ENCODE measurements at regions not wholly inside any gene's neighbourhood (a gene's known extent, or its start where the extent isn't known, plus 50 kb on each side); places are given as distances from the start of the nearest gene placed in this dataset.

DNA sequence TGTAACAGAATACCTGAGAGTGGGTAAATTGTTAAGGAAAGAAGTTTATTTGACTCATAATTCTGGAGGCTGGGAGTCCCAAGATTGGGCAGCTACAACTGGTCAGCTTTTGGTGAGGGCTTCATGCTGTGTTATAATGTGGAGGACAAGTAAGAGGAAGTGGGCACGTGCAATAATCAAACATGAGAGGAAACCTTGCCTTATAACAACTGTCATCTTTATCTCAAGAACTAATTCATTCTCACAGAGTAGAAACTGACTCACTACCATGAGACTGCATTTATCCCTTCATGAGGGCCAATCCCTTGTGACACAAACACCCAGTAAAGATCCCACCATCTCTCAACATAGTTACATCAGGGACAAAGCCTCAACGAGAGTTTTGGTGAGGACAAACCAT is 318.1 kb upstream of the NT5C1B start:
- no peaks in the 10 kb centered on the region for H3K36me3 Mint-ChIP-seq (ENCODE audit: insufficient read depth, unreplicated experiment)
- H3K4me1 Mint-ChIP-seq (ENCODE audit: low read depth, unreplicated experiment), result no peaks in the 10 kb centered on the region
- no peak overlapping the region for H3K27ac Mint-ChIP-seq (ENCODE audit: unreplicated experiment)
- H3K4me3 Mint-ChIP-seq (ENCODE audit: low read depth, unreplicated experiment), result no peak overlapping the region
- no peak for DNase-seq
- BruUV-seq (replicated peaks), result no TSS peak
- intact Hi-C loops (cut with micrococcal nuclease; ENCODE audit: unreplicated experiment), result no loop called here
- CTCF ChIA-PET, result no interaction called here
- H3K9me3 Mint-ChIP-seq (ENCODE audit: low read depth, unreplicated experiment), result no peaks in the 10 kb centered on the region
- H3K27me3 Mint-ChIP-seq (ENCODE audit: unreplicated experiment), result no peaks in the 10 kb centered on the region
- TF ChIP-seq, protein P1, sequence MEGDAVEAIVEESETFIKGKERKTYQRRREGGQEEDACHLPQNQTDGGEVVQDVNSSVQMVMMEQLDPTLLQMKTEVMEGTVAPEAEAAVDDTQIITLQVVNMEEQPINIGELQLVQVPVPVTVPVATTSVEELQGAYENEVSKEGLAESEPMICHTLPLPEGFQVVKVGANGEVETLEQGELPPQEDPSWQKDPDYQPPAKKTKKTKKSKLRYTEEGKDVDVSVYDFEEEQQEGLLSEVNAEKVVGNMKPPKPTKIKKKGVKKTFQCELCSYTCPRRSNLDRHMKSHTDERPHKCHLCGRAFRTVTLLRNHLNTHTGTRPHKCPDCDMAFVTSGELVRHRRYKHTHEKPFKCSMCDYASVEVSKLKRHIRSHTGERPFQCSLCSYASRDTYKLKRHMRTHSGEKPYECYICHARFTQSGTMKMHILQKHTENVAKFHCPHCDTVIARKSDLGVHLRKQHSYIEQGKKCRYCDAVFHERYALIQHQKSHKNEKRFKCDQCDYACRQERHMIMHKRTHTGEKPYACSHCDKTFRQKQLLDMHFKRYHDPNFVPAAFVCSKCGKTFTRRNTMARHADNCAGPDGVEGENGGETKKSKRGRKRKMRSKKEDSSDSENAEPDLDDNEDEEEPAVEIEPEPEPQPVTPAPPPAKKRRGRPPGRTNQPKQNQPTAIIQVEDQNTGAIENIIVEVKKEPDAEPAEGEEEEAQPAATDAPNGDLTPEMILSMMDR (IDR thresholded peaks at IDR 0.05; ENCODE audit: unreplicated experiment), result no peak

DNA sequence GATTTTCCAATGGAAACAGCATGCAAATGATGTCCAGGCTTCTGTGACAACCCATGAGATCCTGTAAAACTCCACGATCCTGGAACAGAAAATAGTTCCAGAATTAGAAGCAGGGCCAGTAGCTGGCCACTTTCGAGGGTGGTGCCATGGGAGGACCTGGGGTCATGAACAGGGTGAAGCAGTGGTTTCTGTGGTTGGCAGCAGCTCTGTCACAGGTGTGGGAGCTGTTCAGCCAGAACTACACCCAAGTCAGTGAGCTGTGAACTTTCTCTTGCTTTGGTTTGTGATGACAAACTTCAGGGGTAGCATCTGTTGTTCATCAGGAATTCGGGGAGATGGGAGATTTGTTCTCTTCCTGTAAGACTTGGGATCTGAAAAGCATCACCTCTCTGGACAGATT is 314.4 kb upstream of the NT5C1B start:
- intact Hi-C loops (cut with micrococcal nuclease; ENCODE audit: unreplicated experiment), result no loop called here
- no peak overlapping the region for H3K27ac Mint-ChIP-seq (ENCODE audit: unreplicated experiment)
- no peaks in the 10 kb centered on the region for H3K36me3 Mint-ChIP-seq (ENCODE audit: insufficient read depth, unreplicated experiment)
- no TSS peak for BruUV-seq (replicated peaks)
- CTCF ChIA-PET, result no interaction called here
- no peak for DNase-seq
- no peaks in the 10 kb centered on the region for H3K9me3 Mint-ChIP-seq (ENCODE audit: low read depth, unreplicated experiment)
- no peaks in the 10 kb centered on the region for H3K27me3 Mint-ChIP-seq (ENCODE audit: unreplicated experiment)
- no peak overlapping the region for H3K4me3 Mint-ChIP-seq (ENCODE audit: low read depth, unreplicated experiment)
- no peaks in the 10 kb centered on the region for H3K4me1 Mint-ChIP-seq (ENCODE audit: low read depth, unreplicated experiment)
- TF ChIP-seq, protein P1 (IDR thresholded peaks at IDR 0.05; ENCODE audit: unreplicated experiment), result no peak

DNA sequence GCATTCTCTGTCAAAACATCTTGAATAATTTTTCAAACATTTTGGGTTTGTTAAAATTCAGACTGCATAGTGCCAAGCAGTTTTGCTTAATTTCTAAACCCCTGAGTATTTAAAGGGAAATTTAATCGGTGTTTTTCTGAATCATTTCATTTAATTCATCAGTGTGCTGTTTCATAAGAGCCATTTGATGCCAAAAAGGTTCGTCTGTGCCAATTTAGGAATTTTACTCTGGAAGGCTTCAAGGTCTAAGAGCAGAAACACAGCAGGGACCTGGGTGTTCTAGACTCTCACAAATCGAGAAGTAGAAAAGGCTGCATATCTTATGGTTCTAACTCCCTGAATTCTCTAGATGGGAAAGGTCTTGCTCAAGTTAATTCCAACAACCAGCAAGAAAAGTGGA is 311.9 kb upstream of the NT5C1B start:
- CTCF ChIA-PET, result no interaction called here
- no peaks in the 10 kb centered on the region for H3K9me3 Mint-ChIP-seq (ENCODE audit: low read depth, unreplicated experiment)
- DNase-seq, result no peak
- H3K4me1 Mint-ChIP-seq (ENCODE audit: low read depth, unreplicated experiment), result no peaks in the 10 kb centered on the region
- H3K36me3 Mint-ChIP-seq (ENCODE audit: insufficient read depth, unreplicated experiment), result no peaks in the 10 kb centered on the region
- TF ChIP-seq, protein P1 (IDR thresholded peaks at IDR 0.05; ENCODE audit: unreplicated experiment), result no peak
- intact Hi-C loops (cut with micrococcal nuclease; ENCODE audit: unreplicated experiment), result no loop called here
- H3K27ac Mint-ChIP-seq (ENCODE audit: unreplicated experiment), result no peak overlapping the region
- H3K4me3 Mint-ChIP-seq (ENCODE audit: low read depth, unreplicated experiment), result no peak overlapping the region
- no TSS peak for BruUV-seq (replicated peaks)
- H3K27me3 Mint-ChIP-seq (ENCODE audit: unreplicated experiment), result no peaks in the 10 kb centered on the region

DNA sequence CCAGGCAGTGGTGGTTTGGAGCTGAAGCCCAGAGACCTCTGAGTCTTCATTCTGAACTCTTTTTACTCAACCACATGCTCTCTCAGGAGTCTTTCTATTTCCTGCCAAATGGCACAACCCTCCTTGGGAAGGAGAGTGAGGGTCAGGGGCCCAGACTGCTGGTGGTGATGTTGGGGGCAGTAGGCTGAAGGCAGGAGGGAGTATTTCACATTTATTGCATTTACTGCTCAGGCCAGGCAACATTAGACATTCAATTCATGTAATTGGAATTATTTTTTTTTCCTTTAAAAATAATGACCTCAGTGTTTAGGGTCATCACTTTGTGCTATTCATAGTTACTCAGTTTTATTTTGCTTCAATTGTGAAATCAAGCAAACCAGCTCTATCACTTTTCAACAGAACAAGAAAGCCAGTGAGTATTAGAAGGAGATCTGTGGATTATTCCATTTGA is 311.3 kb upstream of the NT5C1B start:
- BruUV-seq (replicated peaks), result no TSS peak
- CTCF ChIA-PET, result no interaction called here
- DNase-seq, result no peak
- TF ChIP-seq, protein P1 (IDR thresholded peaks at IDR 0.05; ENCODE audit: unreplicated experiment), result no peak
- no peaks in the 10 kb centered on the region for H3K36me3 Mint-ChIP-seq (ENCODE audit: insufficient read depth, unreplicated experiment)
- no peak overlapping the region for H3K27ac Mint-ChIP-seq (ENCODE audit: unreplicated experiment)
- intact Hi-C loops (cut with micrococcal nuclease; ENCODE audit: unreplicated experiment), result no loop called here
- H3K4me3 Mint-ChIP-seq (ENCODE audit: low read depth, unreplicated experiment), result no peak overlapping the region
- no peaks in the 10 kb centered on the region for H3K27me3 Mint-ChIP-seq (ENCODE audit: unreplicated experiment)
- H3K4me1 Mint-ChIP-seq (ENCODE audit: low read depth, unreplicated experiment), result no peaks in the 10 kb centered on the region
- no peaks in the 10 kb centered on the region for H3K9me3 Mint-ChIP-seq (ENCODE audit: low read depth, unreplicated experiment)

DNA sequence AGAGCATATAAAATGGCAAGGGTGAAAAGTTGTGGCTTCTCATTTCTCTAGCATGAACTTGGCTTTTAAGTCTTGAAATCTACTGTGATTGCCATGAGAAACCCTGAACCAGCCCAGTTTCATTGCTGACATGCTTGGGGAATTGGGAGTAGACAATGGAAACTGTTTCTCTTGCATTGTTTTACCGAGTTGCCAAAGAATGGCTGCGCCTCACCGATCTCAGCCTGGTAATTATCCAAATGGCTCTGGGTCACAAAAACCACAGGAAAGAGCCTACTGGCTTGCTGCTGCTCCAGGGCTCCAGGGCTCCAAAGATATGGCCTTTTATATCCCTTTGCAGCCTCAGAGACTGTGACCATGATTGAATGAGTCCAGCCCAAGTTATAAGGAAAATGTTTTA is 310.4 kb upstream of the NT5C1B start:
- intact Hi-C loops (cut with micrococcal nuclease; ENCODE audit: unreplicated experiment), result no loop called here
- no peaks in the 10 kb centered on the region for H3K36me3 Mint-ChIP-seq (ENCODE audit: insufficient read depth, unreplicated experiment)
- no peaks in the 10 kb centered on the region for H3K9me3 Mint-ChIP-seq (ENCODE audit: low read depth, unreplicated experiment)
- H3K4me3 Mint-ChIP-seq (ENCODE audit: low read depth, unreplicated experiment), result no peak overlapping the region
- CTCF ChIA-PET, result no interaction called here
- no peak overlapping the region for H3K27ac Mint-ChIP-seq (ENCODE audit: unreplicated experiment)
- BruUV-seq (replicated peaks), result no TSS peak
- H3K27me3 Mint-ChIP-seq (ENCODE audit: unreplicated experiment), result no peaks in the 10 kb centered on the region
- H3K4me1 Mint-ChIP-seq (ENCODE audit: low read depth, unreplicated experiment), result no peaks in the 10 kb centered on the region
- no peak for DNase-seq
- TF ChIP-seq, protein P1 (IDR thresholded peaks at IDR 0.05; ENCODE audit: unreplicated experiment), result no peak

Measured in Calu3 (cell line).